HG02642 (cell line): ENCODE measurements at regions not wholly inside any gene's neighbourhood (a gene's known extent, or its start where the extent isn't known, plus 50 kb on each side); places are given as distances from the start of the nearest gene placed in this dataset.

Source experiments
- ATAC-seq: cut with Tn5 transposase; IDR thresholded peaks from one replicate; pipeline ENCODE4 v1.9.1; 2021; ENCODE audit warnings: mild to moderate bottlenecking; ENCODE audit not compliant: unreplicated experiment, poor library complexity

GRCh38 chr17:68182011-68182306 lies 65.9 kb upstream of the AMZ2 start:
- ATAC-seq: peak; percentile 43

DNA sequence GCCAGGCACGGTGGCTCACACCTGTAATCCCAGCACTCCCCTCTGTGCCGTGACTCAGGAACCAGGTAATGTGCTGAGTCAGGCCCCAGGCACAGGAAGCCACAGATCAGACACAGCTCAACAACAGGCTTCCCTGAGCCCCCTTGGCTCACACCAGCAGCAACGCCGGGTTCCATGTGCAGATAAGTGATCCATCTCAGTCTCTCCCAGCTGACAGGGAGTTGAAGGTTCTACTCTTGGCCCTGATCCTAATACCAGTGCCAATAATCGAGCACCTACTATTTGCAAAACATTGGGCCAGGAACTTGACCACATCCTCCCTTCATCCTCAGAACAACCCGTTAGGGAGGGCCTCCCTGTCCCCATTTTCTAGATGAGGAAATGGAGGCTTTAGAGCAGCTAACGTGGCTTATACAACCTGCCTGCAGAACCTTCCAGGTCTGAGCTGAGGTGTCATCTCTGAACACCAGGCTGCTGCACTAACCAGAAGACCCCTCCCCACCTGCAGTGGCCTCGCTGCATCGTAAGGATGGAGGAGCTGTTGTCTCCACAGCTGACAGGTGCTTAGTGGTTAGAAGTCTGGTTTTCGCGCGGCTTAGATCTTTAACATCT lies 64.8 kb upstream of the AMZ2 start:
- peak; percentile 49 for ATAC-seq

- no peak for ATAC-seq
These were observed 63.7 kb upstream of the AMZ2 start for GRCh38 chr17:68184141-68184571.

DNA sequence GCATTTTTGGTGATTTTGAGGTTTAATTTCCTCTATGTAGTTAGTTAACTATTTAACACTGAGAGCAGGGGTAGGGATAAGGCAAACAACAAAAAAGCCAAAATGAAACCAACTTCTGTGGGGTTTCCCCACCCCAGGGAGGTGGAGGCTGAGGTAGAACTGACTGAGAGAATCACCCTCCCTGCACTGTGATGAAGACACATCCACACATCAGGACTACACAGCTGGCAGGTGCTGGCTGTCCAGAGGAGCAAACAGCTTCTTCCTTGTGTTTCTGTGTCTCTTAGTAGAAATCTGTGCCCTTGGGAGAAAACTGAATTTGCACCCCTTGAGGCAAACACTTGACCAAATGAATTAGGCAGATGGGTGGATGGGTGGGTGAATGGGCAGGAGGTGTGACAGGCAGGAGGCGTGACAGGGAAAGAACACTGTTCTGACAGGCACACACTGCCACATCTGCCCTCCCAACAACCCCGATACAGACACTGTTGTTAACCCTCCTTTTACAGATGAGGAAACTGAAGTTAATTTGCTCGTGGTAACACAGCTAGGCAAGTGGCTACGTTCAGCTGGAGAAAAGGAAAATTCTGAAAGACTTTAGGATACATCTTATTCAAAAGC lies 62.9 kb upstream of the AMZ2 start:
- peak; percentile 68 for ATAC-seq

GRCh38 chr17:68185820-68186219 lies 62.0 kb upstream of the AMZ2 start:
- no peak for ATAC-seq

GRCh38 chr17:68190495-68190894 lies 57.3 kb upstream of the AMZ2 start:
- ATAC-seq: no peak

DNA sequence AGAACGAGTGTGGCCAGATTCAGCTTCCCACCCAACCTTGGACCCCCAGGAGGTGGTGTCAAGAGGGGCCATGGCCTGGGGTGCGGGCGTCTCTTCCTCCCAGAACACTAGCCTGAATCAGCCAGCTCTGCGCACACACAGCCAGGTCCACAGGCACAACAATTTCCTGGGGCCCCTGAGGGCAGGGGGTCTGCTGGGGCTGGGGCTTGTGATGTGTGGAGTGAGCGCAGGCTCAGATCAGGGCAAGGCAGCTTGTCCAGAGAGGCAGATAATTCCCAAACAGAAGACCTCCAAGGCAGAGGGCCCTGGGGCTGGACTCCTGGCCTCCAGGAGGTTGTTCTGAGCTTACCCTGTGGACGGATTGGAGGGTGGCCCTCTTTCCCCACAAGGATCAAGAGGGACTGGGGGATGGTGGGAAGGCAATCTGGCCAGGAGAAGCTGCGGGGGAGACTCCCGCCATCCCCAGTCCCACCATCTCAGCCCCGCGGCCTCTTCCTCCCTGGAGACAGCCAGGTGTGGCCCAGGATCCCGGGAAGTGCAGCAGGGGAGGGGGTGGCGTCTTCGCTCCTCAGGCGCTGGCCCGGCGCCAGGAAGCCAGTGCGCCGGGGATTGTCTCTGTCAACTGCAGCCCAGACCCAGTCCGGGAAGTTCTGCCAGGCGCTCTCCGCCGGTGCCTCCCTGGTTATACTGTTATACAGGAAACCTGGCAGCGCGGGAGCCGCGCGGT lies 52.0 kb upstream of the AMZ2 start:
- no peak for ATAC-seq

DNA sequence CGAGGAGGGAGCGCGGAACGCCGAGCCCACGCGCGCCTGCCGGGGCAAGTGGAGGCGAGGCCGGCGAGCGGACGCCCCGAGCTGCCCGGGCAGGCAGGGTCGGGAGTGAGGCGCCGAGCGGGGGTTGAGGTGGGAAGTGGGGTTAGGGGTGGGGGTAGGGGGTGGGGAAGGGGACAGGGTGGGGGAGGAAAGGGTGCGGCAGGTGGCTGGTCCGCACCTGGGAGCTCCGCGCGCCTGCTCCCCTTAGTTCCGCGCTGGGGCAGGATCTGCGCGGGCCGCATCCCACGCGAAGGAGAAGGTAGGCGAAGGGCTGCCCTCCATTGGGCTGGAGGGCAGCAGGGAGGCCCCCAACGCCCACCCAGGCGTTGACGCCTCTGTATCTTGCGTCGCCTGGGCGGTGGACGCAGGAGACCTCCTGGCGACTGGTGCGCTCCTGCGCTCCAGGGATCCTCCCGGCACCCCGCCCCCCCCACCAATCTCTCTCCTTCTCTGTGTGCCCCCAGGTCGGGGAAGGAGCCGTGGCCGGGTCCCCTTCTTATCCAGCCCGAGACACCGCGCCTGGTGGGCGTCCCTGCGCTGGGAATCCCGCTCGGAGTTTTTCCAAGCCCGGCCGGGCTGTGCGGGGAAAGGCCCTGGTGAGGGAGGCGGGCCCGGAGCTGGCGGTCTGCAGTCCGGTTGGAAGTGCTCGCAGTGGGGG lies 51.3 kb upstream of the AMZ2 start:
- no peak for ATAC-seq

GRCh38 chr17:68197091-68197996 lies 50.5 kb upstream of the AMZ2 start:
- no peak for ATAC-seq

DNA sequence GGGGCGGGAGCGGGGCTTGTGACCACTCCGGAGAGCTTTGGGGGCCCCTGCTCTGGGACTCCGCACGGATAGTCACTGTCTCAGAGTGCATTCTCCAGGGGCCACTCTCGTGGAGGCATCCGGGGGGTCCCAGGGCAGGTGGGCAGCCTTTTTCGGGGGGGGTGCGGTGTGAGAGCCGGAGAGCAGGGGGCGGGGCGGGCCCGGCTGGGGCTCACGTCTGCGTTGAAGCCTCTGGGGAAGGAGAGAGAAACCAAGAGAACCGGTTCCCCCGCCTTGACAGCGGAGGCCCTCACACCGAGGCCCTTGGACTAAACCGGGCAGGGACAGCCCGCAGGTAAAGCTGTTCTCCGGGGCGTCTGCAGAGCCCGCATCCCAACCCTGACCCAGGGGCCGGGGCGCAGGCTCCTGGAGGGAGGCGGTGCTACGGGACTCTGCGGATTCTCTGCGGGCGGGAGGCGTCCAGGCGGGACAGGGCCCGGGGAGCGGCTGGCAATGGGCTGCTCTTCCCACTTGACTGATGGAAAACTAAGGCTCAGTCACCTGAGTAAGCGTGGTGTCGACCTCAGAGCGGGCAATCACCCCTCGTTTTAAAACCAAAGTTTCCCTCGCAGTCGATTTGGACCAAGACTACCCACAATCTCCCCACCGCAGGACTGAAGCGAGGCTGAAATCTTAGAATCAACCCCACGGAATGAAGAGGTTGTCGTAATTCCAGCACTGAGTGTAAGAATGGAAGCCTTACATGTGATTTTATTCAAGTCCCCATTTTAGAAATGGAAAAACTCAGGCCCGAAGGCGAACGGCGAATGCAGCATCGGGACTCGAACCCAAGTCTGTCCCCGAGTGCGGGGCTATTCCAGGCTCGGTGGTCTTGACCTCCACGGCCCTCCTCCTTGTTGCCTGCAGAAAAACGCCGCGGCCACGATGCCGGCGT lies 49.6 kb upstream of the AMZ2 start:
- ATAC-seq: no peak
